ENCODE measurements at regions not wholly inside any gene's neighbourhood (a gene's known extent, or its start where the extent isn't known, plus 50 kb on each side); places are given as distances from the start of the nearest gene placed in this dataset.
"Not testable (repeated sequence)": the region's sequence is repeated elsewhere in the genome, so short reads cannot be mapped to it uniquely, and the experiment has no call there.

GRCh38 chr4:3585567-3585966 lies 53.3 kb upstream of the LRPAP1 start:
- H3K36me3 ChIP-seq (replicated peaks; ENCODE audit: insufficient read depth, low read length); DNase-seq; H3K4me2 ChIP-seq (ENCODE audit: low read depth, low read length); H4K20me1 ChIP-seq (ENCODE audit: insufficient read depth, low read length); H2AFZ ChIP-seq (ENCODE audit: low read length); H3K4me1 ChIP-seq (ENCODE audit: low read length); H3F3A ChIP-seq (ENCODE audit: insufficient read depth, low read length); H3K9ac ChIP-seq (ENCODE audit: low read length); H3K27me3 ChIP-seq (replicated peaks; ENCODE audit: insufficient read depth, low read length); H3K27ac ChIP-seq (ENCODE audit: low read length); H3K4me3 ChIP-seq (ENCODE audit: low read length); H3K9me3 ChIP-seq (replicated peaks; ENCODE audit: insufficient read depth, low read length); H3K79me2 ChIP-seq (ENCODE audit: low read length); H3K9me2 ChIP-seq (replicated peaks; ENCODE audit: insufficient read depth, low read length): not testable (repeated sequence)

- Histone ChIP-seq H3K9ac (ENCODE audit: low read length) (no peak overlapping the region), H3F3A (ENCODE audit: insufficient read depth, low read length) (no peaks in the 10 kb centered on the region), H3K79me2 (ENCODE audit: low read length) (no peaks in the 10 kb centered on the region), H3K36me3 (replicated peaks; ENCODE audit: insufficient read depth, low read length) (no peaks in the 10 kb centered on the region), H4K20me1 (ENCODE audit: insufficient read depth, low read length) (no peaks in the 10 kb centered on the region), H3K27me3 (replicated peaks; ENCODE audit: insufficient read depth, low read length) (peaks cover 9% of the 10 kb centered on the region; the same call in 1 of the 2 replicates), H2AFZ (ENCODE audit: low read length) (no peak overlapping the region), H3K9me2 (replicated peaks; ENCODE audit: insufficient read depth, low read length) (no peaks in the 10 kb centered on the region), H3K9me3 (replicated peaks; ENCODE audit: insufficient read depth, low read length) (no peaks in the 10 kb centered on the region), H3K4me2 (ENCODE audit: low read depth, low read length) (no peak overlapping the region), H3K4me1 (ENCODE audit: low read length) (no peaks in the 10 kb centered on the region), H3K4me3 (ENCODE audit: low read length) (no peak overlapping the region), H3K27ac (ENCODE audit: low read length) (no peak overlapping the region)
- TF ChIP-seq CTCF (IDR thresholded peaks at IDR 0.05; ENCODE audit: low read length) (no peak), EZH2 (optimal IDR thresholded peaks at IDR 0.05; ENCODE audit: low read depth, low read length) (no peak), EZH2phosphoT487 (IDR thresholded peaks at IDR 0.05; ENCODE audit: low read length) (no peak)
- DNase-seq = no peak
These were observed 49.9 kb upstream of the LRPAP1 start for GRCh38 chr4:3582091-3582475.
